CD4-positive, CD25-positive, alpha-beta regulatory T cell (primary cell): ENCODE measurements at regions not wholly inside any gene's neighbourhood (a gene's known extent, or its start where the extent isn't known, plus 50 kb on each side); places are given as distances from the start of the nearest gene placed in this dataset.

ENCODE experiments used
- ATAC-seq, 2 donors: fragments of 150-1000 bp; cut with Tn5 transposase; one replicate each; pipeline ENCODE4 v1.10.0; 2021; ENCODE audit warnings: low read depth in 2 of 2, moderate number of reproducible peaks in 2 of 2, moderate library complexity in 1 of 2
- DNase-seq, 3 donors: peaks; one replicate each; pipeline versions ENCODE4 v3.0.0 to v3.0.0-alpha.2; 2012 to 2022; ENCODE audit warnings: mixed read lengths in 1 of 3
- H3K27ac ChIP-seq: one replicate; pipeline ENCODE4 v1.7.0; 2013; ENCODE audit warnings: mild to moderate bottlenecking, low read length; ENCODE audit not compliant: insufficient read depth, poor library complexity, severe bottlenecking
- H3K27me3 ChIP-seq: one replicate; pipeline ENCODE4 v1.7.0; 2013; ENCODE audit warnings: low read length; ENCODE audit not compliant: control insufficient read depth, insufficient read depth
- H3K36me3 ChIP-seq: one replicate; pipeline ENCODE4 v1.7.0; 2013; ENCODE audit warnings: mild to moderate bottlenecking, low read length, moderate library complexity; ENCODE audit not compliant: control insufficient read depth, insufficient read depth
- H3K4me1 ChIP-seq: 2 replicates; pipeline ENCODE4 v1.7.0; 2013; ENCODE audit warnings: mild to moderate bottlenecking, low read length; ENCODE audit not compliant: insufficient read depth, control insufficient read depth, poor library complexity, severe bottlenecking
- H3K4me3 ChIP-seq: one replicate; pipeline ENCODE4 v1.7.0; 2013; ENCODE audit warnings: low read depth, mild to moderate bottlenecking, low read length, moderate library complexity
- H3K9me3 ChIP-seq, 2 experiments: 1 replicate in 1 of 2; 2 replicates in 1 of 2; pipeline ENCODE4 v1.7.0; 2013; ENCODE audit warnings: low read length in 2 of 2, mild to moderate bottlenecking in 1 of 2, moderate library complexity in 1 of 2; ENCODE audit not compliant: control insufficient read depth in 2 of 2
- H3K27ac Mint-ChIP-seq, 3 donors: one replicate each; pipeline ENCODE4 v1.8.0; 2020 to 2022; ENCODE audit warnings: mild to moderate bottlenecking in 3 of 3, mixed read lengths in 3 of 3, moderate library complexity in 2 of 3
- H3K27me3 Mint-ChIP-seq: one replicate; pipeline ENCODE4 v1.8.0; 2022; ENCODE audit warnings: mild to moderate bottlenecking, mixed read lengths
- H3K36me3 Mint-ChIP-seq: one replicate; pipeline ENCODE4 v1.8.0; 2020; ENCODE audit warnings: mixed read lengths
- H3K4me1 Mint-ChIP-seq, 4 donors: one replicate each; pipeline ENCODE4 v1.8.0; 2020 to 2022; ENCODE audit warnings: mixed read lengths in 4 of 4, mild to moderate bottlenecking in 1 of 4
- H3K4me3 Mint-ChIP-seq, 4 donors: one replicate each; pipeline ENCODE4 v1.8.0; 2020 to 2022; ENCODE audit warnings: mild to moderate bottlenecking in 4 of 4, mixed read lengths in 4 of 4, moderate library complexity in 3 of 4
- H3K9me3 Mint-ChIP-seq, 7 donors: one replicate each; pipeline ENCODE4 v1.8.0; 2020 to 2022; ENCODE audit warnings: mixed read lengths in 7 of 7, mild to moderate bottlenecking in 3 of 7, moderate library complexity in 2 of 7

GRCh38 chr13:44887515-44887914 is 101.8 kb downstream of the NUFIP1 start:
- H3K36me3 ChIP-seq, result no peaks in the 10 kb centered on the region
- Mint-ChIP-seq H3K9me3 (no peaks in the 10 kb centered on the region), H3K27ac (no peak overlapping the region), H3K27me3 (peaks cover 9% of the 10 kb centered on the region), H3K4me1 (no peaks in the 10 kb centered on the region), H3K4me3 (no peak overlapping the region), H3K36me3 (no peaks in the 10 kb centered on the region)
- DNase-seq (no peak), ATAC-seq (no peak)
- H3K4me3 ChIP-seq, result no peak overlapping the region
- peaks cover 2% of the 10 kb centered on the region for H3K27me3 ChIP-seq
- H3K27ac ChIP-seq, result no peak overlapping the region
- no peaks in the 10 kb centered on the region for H3K9me3 ChIP-seq
- H3K4me1 ChIP-seq, result no peaks in the 10 kb centered on the region

DNA sequence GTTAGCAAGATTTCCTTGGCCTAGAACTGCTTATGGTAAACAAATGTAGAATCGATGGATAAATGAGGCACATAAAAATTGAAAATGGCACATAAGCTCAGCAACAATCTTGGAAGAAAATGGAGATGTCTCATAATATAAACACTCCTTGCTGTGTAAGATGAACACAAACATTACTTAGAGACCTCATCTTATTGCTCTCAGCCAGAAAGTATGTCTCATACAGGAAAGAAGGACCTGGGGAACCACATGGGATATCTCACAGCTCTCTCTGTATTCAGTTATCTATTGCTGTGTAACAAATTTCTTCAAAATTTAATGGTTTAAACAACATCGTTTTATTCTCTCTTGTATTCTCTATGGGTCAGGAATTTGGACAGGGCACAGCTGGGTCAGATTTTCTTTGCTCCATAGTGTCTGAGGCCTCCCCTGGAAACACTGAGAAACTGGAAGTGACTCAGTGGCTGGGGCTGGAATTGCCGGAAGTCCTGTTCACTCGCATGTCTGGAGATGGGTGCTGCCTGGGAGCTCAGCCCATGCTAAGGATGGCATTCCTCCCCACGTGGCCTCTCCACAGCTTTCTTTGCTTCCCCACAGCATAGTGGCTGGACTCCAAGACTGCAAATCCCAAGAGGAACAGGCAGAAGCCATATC is 105.1 kb downstream of the NUFIP1 start:
- Mint-ChIP-seq H3K4me3 (no peak overlapping the region), H3K27me3 (peaks cover 13% of the 10 kb centered on the region), H3K27ac (no peak overlapping the region), H3K9me3 (no peaks in the 10 kb centered on the region), H3K36me3 (no peaks in the 10 kb centered on the region), H3K4me1 (no peaks in the 10 kb centered on the region)
- no peak overlapping the region for H3K27ac ChIP-seq
- no peaks in the 10 kb centered on the region for H3K36me3 ChIP-seq
- H3K4me3 ChIP-seq, result no peak overlapping the region
- no peaks in the 10 kb centered on the region for H3K4me1 ChIP-seq
- no peaks in the 10 kb centered on the region for H3K9me3 ChIP-seq
- H3K27me3 ChIP-seq, result peaks cover 2% of the 10 kb centered on the region
- DNase-seq (no peak), ATAC-seq (no peak)

- Mint-ChIP-seq H3K36me3 (no peaks in the 10 kb centered on the region), H3K9me3 (peaks cover 0 to 6% (median 0%) of the 10 kb centered on the region in 7 donors)
Observed at GRCh38 chr13:44879452-44880058, 109.7 kb downstream of the NUFIP1 start.

GRCh38 chr13:44876782-44877324 is 112.4 kb downstream of the NUFIP1 start:
- no peaks in the 10 kb centered on the region for H3K9me3 ChIP-seq
- no peak for ATAC-seq
- Mint-ChIP-seq H3K4me1 (no peaks in the 10 kb centered on the region), H3K27ac (no peak overlapping the region), H3K9me3 (peaks cover 0 to 6% (median 0%) of the 10 kb centered on the region in 7 donors), H3K27me3 (peaks cover 13% of the 10 kb centered on the region), H3K4me3 (no peak overlapping the region), H3K36me3 (no peaks in the 10 kb centered on the region)
- H3K4me3 ChIP-seq, result no peak overlapping the region
- DNase-seq, result no peak
- H3K27me3 ChIP-seq, result no peaks in the 10 kb centered on the region
- no peak overlapping the region for H3K27ac ChIP-seq
- no peaks in the 10 kb centered on the region for H3K36me3 ChIP-seq
- H3K4me1 ChIP-seq, result no peaks in the 10 kb centered on the region

More at GRCh38 chr13:44879452-44880058, 109.7 kb downstream of the NUFIP1 start:
- Mint-ChIP-seq H3K27ac (peak overlapping the region in 1 of 3 donors; percentile 39), H3K4me3 (no peak overlapping the region), H3K4me1 (no peaks in the 10 kb centered on the region), H3K27me3 (peaks cover 14% of the 10 kb centered on the region)
- Histone ChIP-seq H3K4me1 (no peaks in the 10 kb centered on the region), H3K27ac (no peak overlapping the region), H3K4me3 (no peak overlapping the region), H3K36me3 (no peaks in the 10 kb centered on the region), H3K27me3 (no peaks in the 10 kb centered on the region), H3K9me3 (no peaks in the 10 kb centered on the region)
- peak in 1 of 3 donors; percentile 30 for DNase-seq
- no peak for ATAC-seq

DNA sequence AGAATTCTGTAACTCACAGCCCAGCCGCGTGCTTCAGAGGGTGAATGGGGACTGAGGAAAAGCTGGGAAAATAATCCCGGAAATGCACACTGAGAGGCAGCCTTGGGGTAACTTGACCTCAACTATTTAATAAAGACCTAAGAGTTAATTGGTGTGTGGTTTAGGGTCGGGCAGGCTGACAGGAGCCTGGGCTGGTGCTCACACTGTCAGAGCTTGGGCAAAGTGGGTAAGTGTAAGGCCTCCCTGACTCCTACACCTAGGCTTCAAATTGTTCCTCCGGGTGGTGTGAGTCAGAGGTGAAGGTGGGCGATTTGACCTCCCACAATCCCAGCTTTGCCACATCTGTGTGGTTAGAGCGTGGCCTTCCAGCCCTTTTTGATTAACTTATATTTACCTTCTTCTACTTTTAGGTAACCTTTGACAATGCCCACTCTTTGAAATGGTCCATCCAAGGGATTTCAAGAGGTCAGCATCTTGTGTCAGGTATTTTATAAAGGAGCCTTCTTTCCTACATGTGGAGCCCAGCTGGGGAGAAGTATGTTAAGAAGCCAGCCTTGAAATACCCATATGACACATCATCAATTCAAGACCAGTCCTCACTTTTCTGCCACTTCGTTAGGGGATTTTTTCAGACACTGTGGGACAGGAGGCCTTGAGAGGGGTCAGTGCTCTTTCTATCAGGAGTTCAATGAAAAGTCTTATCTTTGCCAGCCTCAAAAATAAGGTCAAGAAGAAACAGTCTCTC is 114.2 kb downstream of the NUFIP1 start:
- Mint-ChIP-seq H3K4me3 (no peak overlapping the region), H3K4me1 (no peaks in the 10 kb centered on the region), H3K36me3 (no peaks in the 10 kb centered on the region), H3K9me3 (peaks cover 0 to 6% (median 0%) of the 10 kb centered on the region in 7 donors), H3K27ac (no peak overlapping the region), H3K27me3 (peaks cover 9% of the 10 kb centered on the region)
- Histone ChIP-seq H3K27me3 (no peaks in the 10 kb centered on the region), H3K4me1 (no peaks in the 10 kb centered on the region), H3K27ac (no peak overlapping the region), H3K9me3 (no peaks in the 10 kb centered on the region), H3K36me3 (no peaks in the 10 kb centered on the region), H3K4me3 (no peak overlapping the region)
- ATAC-seq, result no peak
- no peak for DNase-seq

GRCh38 chr13:44874176-44874575 is 115.1 kb downstream of the NUFIP1 start:
- H3K27ac Mint-ChIP-seq, result no peak overlapping the region
- ATAC-seq, result no peak
- H3K27me3 Mint-ChIP-seq, result peaks cover 9% of the 10 kb centered on the region
- Histone ChIP-seq H3K4me3 (no peak overlapping the region), H3K27ac (no peak overlapping the region), H3K36me3 (no peaks in the 10 kb centered on the region), H3K4me1 (no peaks in the 10 kb centered on the region), H3K27me3 (no peaks in the 10 kb centered on the region), H3K9me3 (no peaks in the 10 kb centered on the region)
- H3K4me3 Mint-ChIP-seq, result no peak overlapping the region
- H3K4me1 Mint-ChIP-seq, result no peaks in the 10 kb centered on the region
- DNase-seq, result no peak
- peaks cover 0 to 6% (median 0%) of the 10 kb centered on the region in 7 donors for H3K9me3 Mint-ChIP-seq
- no peaks in the 10 kb centered on the region for H3K36me3 Mint-ChIP-seq

DNA sequence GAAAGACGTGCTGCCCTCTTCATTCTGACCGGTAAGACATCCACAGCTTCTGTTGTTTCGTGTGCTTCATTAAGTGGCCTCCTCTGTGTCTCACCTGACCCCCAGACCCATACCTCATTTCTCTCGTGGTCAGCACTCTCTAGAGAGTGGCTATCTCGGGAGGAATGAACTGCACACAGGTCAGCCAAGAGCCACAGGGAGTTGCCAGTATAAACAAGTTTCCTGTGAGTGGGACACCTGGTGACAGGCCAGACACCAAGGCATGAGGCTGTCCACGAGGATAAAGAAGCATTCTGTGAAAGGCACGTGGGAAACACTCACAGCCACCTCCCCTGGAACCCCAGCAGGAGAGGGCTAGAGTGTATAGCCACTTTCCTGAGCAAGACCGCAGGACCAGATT is 115.8 kb downstream of the NUFIP1 start:
- H3K4me1 Mint-ChIP-seq, result no peaks in the 10 kb centered on the region
- Histone ChIP-seq H3K9me3 (no peaks in the 10 kb centered on the region), H3K4me1 (no peaks in the 10 kb centered on the region), H3K27me3 (no peaks in the 10 kb centered on the region), H3K4me3 (no peak overlapping the region), H3K27ac (no peak overlapping the region), H3K36me3 (no peaks in the 10 kb centered on the region)
- no peak overlapping the region for H3K4me3 Mint-ChIP-seq
- H3K36me3 Mint-ChIP-seq, result no peaks in the 10 kb centered on the region
- no peak overlapping the region for H3K27ac Mint-ChIP-seq
- peaks cover 9% of the 10 kb centered on the region for H3K27me3 Mint-ChIP-seq
- ATAC-seq (no peak), DNase-seq (no peak)
- peaks cover 0 to 6% (median 0%) of the 10 kb centered on the region in 7 donors for H3K9me3 Mint-ChIP-seq
